B cell (primary cell): ENCODE measurements at regions not wholly inside any gene's neighbourhood (a gene's known extent, or its start where the extent isn't known, plus 50 kb on each side); places are given as distances from the start of the nearest gene placed in this dataset.

Source experiments
- ATAC-seq: fragments of 200-7000 bp; cut with Tn5 transposase; one replicate; pipeline ENCODE4 v1.10.0; 2021; ENCODE audit warnings: low read depth, mild to moderate bottlenecking, moderate number of reproducible peaks, moderate library complexity
- CTCF ChIA-PET: fragments of 350-600 bp; sonication (Branson Sonifier 250); formaldehyde crosslinking; loops from one replicate; lab custom pipeline; 2021; ENCODE audit warnings: antibody characterized with exemption, inconsistent platforms; lab: Charles Lee
- POLR2A ChIA-PET: fragments of 350-600 bp; sonication (Branson Sonifier 250); formaldehyde crosslinking; loops from one replicate; lab custom pipeline; 2021; ENCODE audit warnings: antibody characterized with exemption; lab: Charles Lee
- DNase-seq: peaks from one replicate; pipeline ENCODE4 v3.0.0; 2013
- H2AFZ ChIP-seq: 2 replicates; pipeline ENCODE4 v1.6.1; 2012; ENCODE audit warnings: mild to moderate bottlenecking, low read depth, low read length; ENCODE audit not compliant: insufficient read depth, poor library complexity, severe bottlenecking
- H3K27ac ChIP-seq, 2 donors: 1 replicate in 1 of 2; 2 replicates in 1 of 2; pipeline ENCODE4 v1.5.1; 2012 to 2013; ENCODE audit warnings: low read length in 2 of 2, mild to moderate bottlenecking in 2 of 2, moderate library complexity in 1 of 2
- H3K27me3 ChIP-seq, 4 experiments: fragments of 200-600 bp in 1 of 4; sonication (generic) in 1 of 4; replicated peaks in 1 of 4; 1 replicate in 2 of 4; 2 replicates in 2 of 4; pipeline versions ENCODE4 v1.6.1 to v1.7.0; 2013 to 2016; ENCODE audit warnings: low read length in 3 of 4, mild to moderate bottlenecking in 2 of 4, mixed read lengths in 1 of 4, moderate library complexity in 1 of 4; ENCODE audit not compliant: insufficient read depth in 4 of 4, control insufficient read depth in 3 of 4; ENCODE audit errors: control extremely low read depth in 1 of 4
- H3K36me3 ChIP-seq, 2 experiments: replicated peaks in 1 of 2; 1 replicate in 1 of 2; 2 replicates in 1 of 2; pipeline versions ENCODE4 v1.6.1 to v1.7.1; 2013; ENCODE audit warnings: low read length in 1 of 2; ENCODE audit not compliant: insufficient read depth in 2 of 2, control insufficient read depth in 1 of 2; ENCODE audit errors: control extremely low read depth in 1 of 2, extremely low read depth in 1 of 2
- H3K4me1 ChIP-seq, 2 donors: fragments of 200-600 bp in 1 of 2; sonication (generic) in 1 of 2; 1 replicate in 1 of 2; 2 replicates in 1 of 2; pipeline versions ENCODE4 v1.5.1 to v1.6.1; 2013 to 2017; ENCODE audit warnings: low read length in 2 of 2; ENCODE audit not compliant: control insufficient read depth in 2 of 2, insufficient read depth in 2 of 2
- H3K4me2 ChIP-seq: replicated peaks from 2 replicates; pipeline ENCODE3; 2012; ENCODE audit warnings: mild to moderate bottlenecking, low read depth, low read length; ENCODE audit not compliant: poor library complexity, severe bottlenecking
- H3K4me3 ChIP-seq, 5 experiments: fragments of 200-600 bp in 1 of 5; sonication (generic) in 1 of 5; 1 replicate in 3 of 5; 2 replicates in 2 of 5; pipeline versions ENCODE4 v1.5.1 to v1.7.0; 2011 to 2016; ENCODE audit warnings: low read length in 4 of 5, mild to moderate bottlenecking in 4 of 5, low read depth in 2 of 5, control low read depth in 1 of 5, moderate library complexity in 1 of 5; ENCODE audit not compliant: insufficient read depth in 1 of 5; ENCODE audit errors: control extremely low read depth in 1 of 5, extremely low read depth in 1 of 5
- H3K79me2 ChIP-seq: fragments of 200-600 bp; sonication (generic); one replicate; pipeline ENCODE4 v1.6.0; 2016; ENCODE audit warnings: low read length; ENCODE audit not compliant: control insufficient read depth, insufficient read depth
- H3K9ac ChIP-seq: fragments of 200-600 bp; sonication (generic); 2 replicates; pipeline ENCODE4 v1.6.1; 2017; ENCODE audit warnings: mild to moderate bottlenecking, low read length, moderate library complexity
- H3K9me3 ChIP-seq, 3 donors: one replicate each; pipeline versions ENCODE4 v1.6.1 to v1.7.1; 2013; ENCODE audit warnings: low read length in 2 of 3; ENCODE audit not compliant: control insufficient read depth in 2 of 3, insufficient read depth in 1 of 3; ENCODE audit errors: control extremely low read depth in 1 of 3
- H4K20me1 ChIP-seq: 2 replicates; pipeline ENCODE4 v1.6.0; 2012; ENCODE audit warnings: mild to moderate bottlenecking, low read length; ENCODE audit not compliant: insufficient read depth, control insufficient read depth, poor library complexity, severe bottlenecking
- H3K27ac Mint-ChIP-seq: one replicate; pipeline ENCODE4 v1.8.0; 2021; ENCODE audit warnings: mixed read lengths
- H3K27me3 Mint-ChIP-seq: one replicate; pipeline ENCODE4 v1.8.0; 2021; ENCODE audit warnings: mixed read lengths
- H3K4me1 Mint-ChIP-seq: one replicate; pipeline ENCODE4 v1.8.0; 2021; ENCODE audit warnings: mixed read lengths
- H3K4me3 Mint-ChIP-seq: one replicate; pipeline ENCODE4 v1.8.0; 2021; ENCODE audit warnings: mixed read lengths
- H3K9me3 Mint-ChIP-seq: one replicate; pipeline ENCODE4 v1.8.0; 2022; ENCODE audit warnings: mixed read lengths; ENCODE audit not compliant: insufficient read depth
- EZH2 ChIP-seq: IDR thresholded peaks from 2 replicates; pipeline ENCODE4 v1.6.1; 2012; ENCODE audit warnings: borderline replicate concordance, low read depth, mild to moderate bottlenecking, moderate library complexity, low read length; ENCODE audit not compliant: insufficient read depth, poor library complexity, severe bottlenecking
- WGBS: methylation state at CpG from one replicate; pipeline ENCODE4 v1.1.5; 2013; ENCODE audit warnings: missing lambda C conversion rate; ENCODE audit not compliant: insufficient coverage; 5-methylcytosine and 5-hydroxymethylcytosine counted together
- intact Hi-C: fragments of 100-400 bp; cut with micrococcal nuclease; formaldehyde crosslinking; loops from one replicate; pipeline ENCODE4 v1.10.0; 2022
- TF ChIP-seq, protein P1 (sequence below): fragments of 200-600 bp; IDR thresholded peaks from one replicate; pipeline ENCODE4 v1.8.0; 2022; ENCODE audit warnings: antibody characterized with exemption, mild to moderate bottlenecking

- TF ChIP-seq EZH2: no peak
- TF ChIP-seq, protein P1, sequence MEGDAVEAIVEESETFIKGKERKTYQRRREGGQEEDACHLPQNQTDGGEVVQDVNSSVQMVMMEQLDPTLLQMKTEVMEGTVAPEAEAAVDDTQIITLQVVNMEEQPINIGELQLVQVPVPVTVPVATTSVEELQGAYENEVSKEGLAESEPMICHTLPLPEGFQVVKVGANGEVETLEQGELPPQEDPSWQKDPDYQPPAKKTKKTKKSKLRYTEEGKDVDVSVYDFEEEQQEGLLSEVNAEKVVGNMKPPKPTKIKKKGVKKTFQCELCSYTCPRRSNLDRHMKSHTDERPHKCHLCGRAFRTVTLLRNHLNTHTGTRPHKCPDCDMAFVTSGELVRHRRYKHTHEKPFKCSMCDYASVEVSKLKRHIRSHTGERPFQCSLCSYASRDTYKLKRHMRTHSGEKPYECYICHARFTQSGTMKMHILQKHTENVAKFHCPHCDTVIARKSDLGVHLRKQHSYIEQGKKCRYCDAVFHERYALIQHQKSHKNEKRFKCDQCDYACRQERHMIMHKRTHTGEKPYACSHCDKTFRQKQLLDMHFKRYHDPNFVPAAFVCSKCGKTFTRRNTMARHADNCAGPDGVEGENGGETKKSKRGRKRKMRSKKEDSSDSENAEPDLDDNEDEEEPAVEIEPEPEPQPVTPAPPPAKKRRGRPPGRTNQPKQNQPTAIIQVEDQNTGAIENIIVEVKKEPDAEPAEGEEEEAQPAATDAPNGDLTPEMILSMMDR: no peak
These were observed 583.2 kb downstream of the EBF1 start for GRCh38 chr5:158516521-158516920.

GRCh38 chr5:158514986-158515359, 584.7 kb downstream of the EBF1 start:
- Mint-ChIP-seq H3K27me3 (no peaks in the 10 kb centered on the region), H3K4me3 (no peak overlapping the region), H3K9me3 (no peaks in the 10 kb centered on the region), H3K27ac (no peak overlapping the region), H3K4me1 (peaks cover 46% of the 10 kb centered on the region)
- Histone ChIP-seq H3K4me3 (no peak overlapping the region), H3K4me1 (peaks cover 45 to 46% of the 10 kb centered on the region in 2 donors), H3K79me2 (no peaks in the 10 kb centered on the region), H3K9ac (no peak overlapping the region), H3K4me2 (no peak overlapping the region), H4K20me1 (no peaks in the 10 kb centered on the region), H3K9me3 (no peaks in the 10 kb centered on the region), H2AFZ (no peak overlapping the region), H3K27ac (no peak overlapping the region), H3K27me3 (no peaks in the 10 kb centered on the region), H3K36me3 (no peaks in the 10 kb centered on the region)
- WGBS: no CpG with 5 or more reads among the region's 3 CpGs
- ChIA-PET POLR2A (interaction anchor here (0.7 to 1.2 kb wide), 2 partner anchors 9 to 46 kb away, joined by 5 to 6 read pairs; no protein-coding TSS in a partner anchor), CTCF (interaction anchor here (0.9 kb wide), 1 partner anchor 14 kb away, joined by 3 read pairs; no protein-coding TSS in a partner anchor)
- ATAC-seq: no peak
- intact Hi-C loops: loop anchor here (5.0 to 10.0 kb wide), 6 partner anchors 47 to 442 kb away; no protein-coding TSS in a partner anchor
- no peak for DNase-seq
- no peak for TF ChIP-seq EZH2
- TF ChIP-seq, protein P1: no peak

More at GRCh38 chr5:158516521-158516920, 583.2 kb downstream of the EBF1 start:
- H3K4me1 ChIP-seq: peaks cover 34% of the 10 kb centered on the region in 2 donors
- ATAC-seq (no peak), DNase-seq (no peak)
- H3K4me1 Mint-ChIP-seq: peaks cover 36% of the 10 kb centered on the region
- no peaks in the 10 kb centered on the region for H3K9me3 Mint-ChIP-seq
- no peak overlapping the region for H3K27ac ChIP-seq
- no peak overlapping the region for H2AFZ ChIP-seq
- no peak overlapping the region for H3K4me3 ChIP-seq
- H3K27me3 ChIP-seq: no peaks in the 10 kb centered on the region
- no peaks in the 10 kb centered on the region for H3K36me3 ChIP-seq
- ChIA-PET CTCF (interaction anchor here (1.1 kb wide), 1 partner anchor 163 kb away, joined by 3 read pairs; no protein-coding TSS in a partner anchor), POLR2A (no interaction called here)
- H3K4me2 ChIP-seq: no peak overlapping the region
- no peaks in the 10 kb centered on the region for H3K9me3 ChIP-seq
- H4K20me1 ChIP-seq: no peaks in the 10 kb centered on the region
- intact Hi-C loops: loop anchor here (10.0 kb wide), 2 partner anchors 82 to 158 kb away; no protein-coding TSS in a partner anchor
- no CpG with 5 or more reads among the region's 2 CpGs for WGBS
- no peak overlapping the region for H3K9ac ChIP-seq
- H3K4me3 Mint-ChIP-seq: no peak overlapping the region
- H3K27me3 Mint-ChIP-seq: no peaks in the 10 kb centered on the region
- no peaks in the 10 kb centered on the region for H3K79me2 ChIP-seq
- H3K27ac Mint-ChIP-seq: no peak overlapping the region
